HG03280 (cell line): ENCODE measurements at regions not wholly inside any gene's neighbourhood (a gene's known extent, or its start where the extent isn't known, plus 50 kb on each side); places are given as distances from the start of the nearest gene placed in this dataset.
"Not testable (repeated sequence)": the region's sequence is repeated elsewhere in the genome, so short reads cannot be mapped to it uniquely, and the experiment has no call there.

Source experiments
- ATAC-seq: cut with Tn5 transposase; IDR thresholded peaks from one replicate; pipeline ENCODE4 v1.9.1; 2021; ENCODE audit warnings: mild to moderate bottlenecking, moderate library complexity; ENCODE audit not compliant: unreplicated experiment

- ATAC-seq = no peak
Observed at GRCh38 chr15:30830961-30831360, 72.8 kb upstream of the FAN1 start.

- not testable (repeated sequence) for ATAC-seq
Observed at GRCh38 chr15:30833379-30833778, 70.3 kb upstream of the FAN1 start.

DNA sequence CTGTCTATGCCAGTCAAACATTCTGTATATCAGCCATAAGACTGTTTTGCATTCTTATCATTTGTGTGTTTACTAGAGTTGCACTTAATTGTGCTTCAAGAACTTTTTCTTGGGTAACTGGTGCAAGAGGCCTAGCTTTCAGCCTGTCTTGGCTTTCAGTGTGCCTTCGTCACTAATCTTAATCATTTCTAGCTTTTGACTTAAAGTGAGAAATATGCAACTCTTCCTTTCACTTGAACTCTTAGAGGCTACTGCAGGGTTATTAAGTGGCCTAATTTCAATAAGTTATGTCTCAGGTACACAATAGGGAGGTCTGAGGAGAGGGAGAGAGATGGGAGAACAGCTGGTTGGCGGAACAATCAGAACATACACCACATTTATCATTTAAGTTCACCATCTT, 62.1 kb upstream of the FAN1 start:
- ATAC-seq = not testable (repeated sequence)

- not testable (repeated sequence) for ATAC-seq
Observed at GRCh38 chr15:30842798-30843472, 60.8 kb upstream of the FAN1 start.

- not testable (repeated sequence) for ATAC-seq
Observed at GRCh38 chr15:30845536-30845935, 58.2 kb upstream of the FAN1 start.
